Fibroblast of skin of right biceps (primary cell): ENCODE measurements at regions not wholly inside any gene's neighbourhood (a gene's known extent, or its start where the extent isn't known, plus 50 kb on each side); places are given as distances from the start of the nearest gene placed in this dataset.
"Not testable (repeated sequence)": the region's sequence is repeated elsewhere in the genome, so short reads cannot be mapped to it uniquely, and the experiment has no call there.

Experiments used
- DNase-seq: peaks from one replicate; pipeline ENCODE4 v3.0.0-alpha.2; 2013

DNA sequence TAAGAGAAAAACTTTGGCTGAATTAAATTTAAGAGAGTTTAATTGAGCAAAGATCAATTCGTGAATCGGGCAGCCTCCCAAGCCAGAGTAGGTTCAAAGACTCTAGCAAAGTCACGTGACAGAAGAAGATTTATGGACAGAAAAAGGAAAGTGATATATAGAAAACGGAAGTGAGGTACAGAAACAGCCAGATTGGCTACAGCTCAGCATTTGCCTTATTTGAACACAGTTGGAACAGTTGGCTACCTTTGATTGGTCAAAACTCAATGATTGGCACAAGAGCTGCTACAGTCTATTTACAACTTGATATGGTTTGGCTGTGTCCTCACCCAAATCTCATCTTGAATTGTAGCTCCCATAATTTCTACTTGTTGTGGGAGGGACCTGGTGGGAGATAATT is 102.6 kb downstream of the PLG start:
- no peak for DNase-seq

GRCh38 chr6:160808263-160808662 is 106.2 kb downstream of the PLG start:
- no peak for DNase-seq

DNA sequence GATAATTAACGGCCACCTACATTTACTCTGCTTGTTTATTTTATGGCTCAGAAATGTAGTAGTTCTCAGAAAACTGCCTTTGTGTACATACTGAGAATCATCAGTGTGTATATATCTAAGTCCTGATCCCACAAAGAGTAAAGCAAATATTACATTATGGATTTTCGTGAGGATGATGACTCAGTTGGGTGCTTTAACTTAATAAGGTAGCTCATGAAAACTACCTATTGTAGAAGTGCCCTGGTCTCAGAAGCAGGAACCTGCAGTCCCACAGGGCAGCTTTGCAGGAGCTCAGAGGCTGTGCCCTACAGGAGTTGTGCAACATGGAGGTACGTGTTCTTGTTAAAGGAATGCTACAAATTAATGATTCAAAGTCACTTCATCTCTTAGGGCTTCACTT is 108.2 kb downstream of the PLG start:
- no peak for DNase-seq

- DNase-seq: no peak
These were observed 110.1 kb downstream of the PLG start for GRCh38 chr6:160812097-160812496.

GRCh38 chr6:160818934-160819333 is 116.9 kb downstream of the PLG start:
- DNase-seq: no peak

DNA sequence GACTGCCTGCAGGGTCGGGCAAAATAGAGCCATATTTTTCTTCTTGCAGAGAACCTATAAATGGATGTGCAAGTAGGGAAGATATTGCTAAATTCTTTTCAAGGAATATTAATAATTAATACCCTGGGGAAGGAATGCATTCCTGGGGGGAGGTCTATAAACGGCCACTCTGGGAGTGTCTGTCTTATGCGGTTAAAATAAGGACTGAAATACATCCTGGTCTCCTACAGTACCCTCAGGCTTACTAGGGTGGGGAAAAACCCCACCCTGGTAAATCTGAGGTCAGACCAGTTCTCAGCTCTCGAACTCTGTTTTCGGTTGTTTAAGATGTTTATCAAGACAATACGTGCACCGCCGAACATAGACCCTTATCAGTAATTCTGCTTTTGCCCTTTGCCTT is 118.6 kb downstream of the PLG start:
- DNase-seq: not testable (repeated sequence)

GRCh38 chr6:160831739-160832138 is 129.7 kb downstream of the PLG start:
- DNase-seq: no peak

- DNase-seq: no peak
These were observed 130.4 kb downstream of the PLG start for GRCh38 chr6:160832422-160832821.

DNA sequence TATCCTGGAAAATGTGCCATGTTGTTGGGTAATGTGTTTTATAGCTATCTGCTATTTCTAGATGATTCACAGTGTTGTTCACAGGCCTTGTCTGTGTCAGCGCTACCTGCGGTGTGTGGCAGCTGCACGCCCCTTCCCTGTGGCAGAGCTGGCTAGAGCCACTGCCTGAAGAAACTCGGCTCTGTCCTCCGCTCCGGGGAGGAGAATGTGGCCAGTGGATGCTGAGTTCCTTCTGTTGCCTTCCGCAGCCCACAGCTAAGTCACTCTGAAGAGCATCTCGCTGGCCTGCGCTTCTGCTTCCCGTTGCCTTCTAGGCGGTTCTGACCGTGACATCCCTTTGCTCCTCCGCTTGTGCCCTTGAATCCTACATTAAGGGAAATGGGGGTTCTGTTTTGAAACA is 135.1 kb downstream of the PLG start:
- no peak for DNase-seq

DNA sequence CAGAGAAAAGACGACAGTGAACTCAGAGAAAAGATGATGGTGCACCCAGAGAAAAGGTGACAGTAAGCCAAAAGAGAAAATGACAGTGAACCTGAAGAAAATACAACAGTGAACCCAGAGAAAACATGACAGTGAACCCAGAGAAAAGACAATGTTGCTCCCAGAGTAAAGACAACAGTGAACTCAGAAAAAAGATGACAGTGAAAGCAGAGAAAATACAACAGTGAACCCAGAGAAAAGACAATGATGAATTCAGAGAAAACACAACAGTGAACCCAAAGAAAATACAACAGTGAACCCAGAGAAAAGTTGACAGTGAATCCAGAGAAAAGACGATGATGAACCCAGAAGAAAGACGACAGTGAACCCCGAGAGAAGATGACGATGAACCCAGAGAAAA is 140.5 kb upstream of the MAP3K4 start:
- DNase-seq: no peak

- DNase-seq: no peak
These were observed 137.6 kb upstream of the MAP3K4 start for GRCh38 chr6:160853946-160854345.

DNA sequence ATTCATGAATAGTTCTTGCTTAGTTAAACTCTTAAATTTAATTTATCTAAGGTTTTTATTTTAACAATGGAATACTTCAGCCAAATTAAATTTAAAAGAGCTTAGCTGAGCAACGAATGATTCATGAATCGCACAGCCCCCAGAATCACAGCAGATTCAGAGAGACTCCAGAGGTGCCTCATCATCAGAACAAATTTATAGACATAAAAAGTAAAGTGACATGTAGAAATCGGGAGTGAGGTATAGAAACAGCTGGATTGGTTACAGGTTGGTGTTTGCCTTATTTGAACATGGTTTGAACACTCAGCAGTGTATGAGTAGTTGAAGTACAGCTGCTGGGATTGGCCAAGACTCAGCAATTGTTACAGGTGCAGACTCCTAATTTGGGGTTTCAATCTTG is 132.7 kb upstream of the MAP3K4 start:
- no peak for DNase-seq

DNA sequence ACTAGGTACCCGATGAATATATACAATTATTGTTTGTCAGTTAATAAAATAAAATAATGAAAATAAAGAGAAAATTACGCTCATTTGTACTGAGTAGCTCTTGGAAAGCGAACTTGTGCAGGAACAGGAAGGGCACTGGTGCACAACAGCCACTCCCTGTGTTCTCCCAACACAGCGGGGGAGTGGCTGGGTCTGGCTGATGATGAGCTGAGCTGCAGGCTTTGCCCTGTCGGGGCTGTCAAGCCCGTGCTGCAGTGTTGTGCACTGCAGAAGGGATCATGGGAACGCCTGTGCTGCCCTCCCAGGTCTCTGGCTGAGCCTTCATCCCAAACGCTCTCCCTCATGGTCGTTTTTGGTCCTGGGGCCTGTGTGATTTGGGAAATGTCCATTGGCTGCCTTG is 131.7 kb upstream of the MAP3K4 start:
- DNase-seq: no peak

- DNase-seq: no peak
These were observed 129.7 kb upstream of the MAP3K4 start for GRCh38 chr6:160861824-160862223.

- DNase-seq: no peak
These were observed 127.8 kb upstream of the MAP3K4 start for GRCh38 chr6:160863782-160864181.

DNA sequence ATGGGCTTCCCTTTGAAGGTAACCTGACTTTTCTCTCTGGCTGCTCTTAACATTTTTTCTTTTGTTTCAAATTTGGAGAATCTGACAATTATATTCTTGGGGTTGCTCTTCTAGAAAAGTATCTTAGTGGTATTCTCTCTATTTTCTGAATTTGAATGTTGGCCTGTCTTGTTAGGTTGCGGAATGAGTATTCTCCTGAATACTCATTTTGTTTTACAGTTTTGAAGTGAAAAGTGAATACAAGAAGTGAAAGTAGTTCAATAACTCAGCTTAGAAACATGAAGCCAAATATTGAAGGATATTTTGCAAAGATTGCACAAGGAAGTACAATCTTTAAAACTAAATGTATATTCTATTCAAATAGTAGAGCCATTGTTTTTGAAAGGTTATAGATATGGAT is 120.2 kb upstream of the MAP3K4 start:
- no peak for DNase-seq

GRCh38 chr6:160881148-160881808 is 110.3 kb upstream of the MAP3K4 start:
- no peak for DNase-seq

GRCh38 chr6:160882006-160882405 is 109.6 kb upstream of the MAP3K4 start:
- no peak for DNase-seq

- DNase-seq: peak; percentile 15
These were observed 108.7 kb upstream of the MAP3K4 start for GRCh38 chr6:160882791-160883279.

- no peak for DNase-seq
These were observed 108.0 kb upstream of the MAP3K4 start for GRCh38 chr6:160883560-160883959.

GRCh38 chr6:160883999-160884398 is 107.6 kb upstream of the MAP3K4 start:
- no peak for DNase-seq

- DNase-seq: not testable (repeated sequence)
These were observed 102.4 kb upstream of the MAP3K4 start for GRCh38 chr6:160889148-160889547.

- DNase-seq: no peak
These were observed 99.9 kb upstream of the MAP3K4 start for GRCh38 chr6:160891690-160892089.

- no peak for DNase-seq
These were observed 96.0 kb upstream of the MAP3K4 start for GRCh38 chr6:160895562-160895961.

DNA sequence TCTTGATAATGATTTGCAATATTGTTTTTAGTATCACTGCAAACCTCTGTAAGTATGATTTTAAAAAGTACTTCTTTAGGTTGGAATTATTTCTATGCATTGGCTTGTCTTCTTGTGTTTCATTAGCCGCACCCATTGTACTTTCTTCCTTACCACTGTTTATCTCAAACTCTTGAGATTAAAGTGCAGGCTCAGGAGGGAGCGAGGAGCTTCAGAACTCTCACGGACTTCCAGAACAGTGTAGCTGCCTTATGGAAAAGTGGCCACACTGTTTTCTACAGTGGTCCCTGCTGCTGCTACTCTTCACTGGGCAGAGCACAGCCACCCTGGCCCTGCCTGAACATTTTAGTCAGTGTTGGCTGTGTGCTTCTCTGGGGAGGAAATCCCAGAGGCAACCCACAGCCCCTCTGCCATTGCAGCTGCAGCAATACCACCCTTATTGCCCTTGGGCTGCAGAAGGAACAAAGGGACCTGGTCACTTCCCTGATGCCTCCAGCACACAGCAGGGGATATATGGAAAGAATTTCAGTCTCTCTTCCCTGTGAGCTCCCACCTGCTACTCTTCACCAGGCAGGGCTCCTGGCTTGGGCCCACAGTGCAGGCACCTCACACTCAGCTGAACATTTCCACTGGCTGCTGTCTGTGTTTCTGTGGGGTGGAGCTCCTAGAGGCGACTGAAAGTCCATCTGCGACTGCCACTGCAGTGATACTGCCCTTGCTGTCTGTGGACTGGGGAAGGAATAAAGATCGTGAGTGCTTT is 91.7 kb upstream of the MAP3K4 start:
- no peak for DNase-seq
